HL-60 (cell line): ENCODE measurements at regions not wholly inside any gene's neighbourhood (a gene's known extent, or its start where the extent isn't known, plus 50 kb on each side); places are given as distances from the start of the nearest gene placed in this dataset.

Experiments used
- CTCF ChIP-seq: IDR thresholded peaks from one replicate; pipeline ENCODE4 v1.5.1; 2011; ENCODE audit warnings: low read length, control low read depth, inconsistent platforms; ENCODE audit not compliant: insufficient read depth
- POLR2AphosphoS5 ChIP-seq: IDR thresholded peaks from 2 replicates; pipeline ENCODE4 v1.6.1; 2012; ENCODE audit warnings: low read depth
- REST ChIP-seq: IDR thresholded peaks from 2 replicates; pipeline ENCODE4 v1.6.1; 2012; ENCODE audit warnings: low read depth; ENCODE audit not compliant: insufficient replicate concordance

GRCh38 chr1:58075188-58075578, 471.3 kb downstream of the OMA1 start:
- TF ChIP-seq CTCF = no peak
- no peak for TF ChIP-seq REST
- no peak for TF ChIP-seq POLR2AphosphoS5
